WTC11 (cell line): ENCODE measurements at regions not wholly inside any gene's neighbourhood (a gene's known extent, or its start where the extent isn't known, plus 50 kb on each side); places are given as distances from the start of the nearest gene placed in this dataset.

Source experiments
- ATAC-seq: fragments of 200-7000 bp; cut with Tn5 transposase; 2 replicates; pipeline ENCODE4 v1.10.0; 2021; ENCODE audit warnings: mild to moderate bottlenecking, moderate library complexity
- CTCF ChIA-PET: fragments of 300-600 bp; sonication (Branson Sonifier 250); formaldehyde crosslinking; loops from one replicate; lab custom pipeline; 2021; ENCODE audit warnings: antibody characterized with exemption; lab: Charles Lee
- POLR2A ChIA-PET: fragments of 350-600 bp; sonication (Branson Sonifier 250); formaldehyde crosslinking; loops from one replicate; lab custom pipeline; 2021; ENCODE audit warnings: antibody characterized with exemption; lab: Charles Lee
- DNase-seq: peaks from one replicate; pipeline ENCODE4 v3.0.0; 2021; ENCODE audit warnings: low spot score
- H3K27ac Mint-ChIP-seq: 2 replicates; pipeline ENCODE4 v1.8.0; 2021; ENCODE audit warnings: mixed read lengths
- H3K27me3 Mint-ChIP-seq: 2 replicates; pipeline ENCODE4 v1.8.0; 2021; ENCODE audit warnings: low read depth, mild to moderate bottlenecking, moderate library complexity, mixed read lengths
- H3K36me3 Mint-ChIP-seq: 2 replicates; pipeline ENCODE4 v1.8.0; 2021; ENCODE audit warnings: mixed read lengths
- H3K4me1 Mint-ChIP-seq: 2 replicates; pipeline ENCODE4 v1.8.0; 2022; ENCODE audit warnings: mixed read lengths
- H3K4me3 Mint-ChIP-seq: 2 replicates; pipeline ENCODE4 v1.8.0; 2021; ENCODE audit warnings: mild to moderate bottlenecking, moderate library complexity, mixed read lengths
- H3K9me3 Mint-ChIP-seq: 2 replicates; pipeline ENCODE4 v1.8.0; 2021; ENCODE audit warnings: mixed read lengths
- CREB1 ChIP-seq: sonication (generic); formaldehyde crosslinking; IDR thresholded peaks from 2 replicates; pipeline ENCODE4 v1.8.0; 2023; ENCODE audit warnings: mild to moderate bottlenecking, missing genetic modification reagents
- ESRRA ChIP-seq: sonication (generic); formaldehyde crosslinking; IDR thresholded peaks from 2 replicates; pipeline ENCODE4 v1.8.1; 2022; ENCODE audit warnings: mild to moderate bottlenecking, missing genetic modification reagents, borderline replicate concordance
- GABPB1 ChIP-seq: sonication (generic); formaldehyde crosslinking; IDR thresholded peaks from 2 replicates; pipeline ENCODE4 v1.8.1; 2023; ENCODE audit warnings: mild to moderate bottlenecking, missing genetic modification reagents
- JUN ChIP-seq: sonication (generic); formaldehyde crosslinking; IDR thresholded peaks from 2 replicates; pipeline ENCODE4 v1.8.0; 2023; ENCODE audit warnings: mild to moderate bottlenecking, missing genetic modification reagents
- KAT7 ChIP-seq: sonication (generic); formaldehyde crosslinking; IDR thresholded peaks from 2 replicates; pipeline ENCODE4 v1.8.1; 2023; ENCODE audit warnings: missing genetic modification reagents, mild to moderate bottlenecking, borderline replicate concordance
- NFE2L1 ChIP-seq: sonication (generic); formaldehyde crosslinking; IDR thresholded peaks from 2 replicates; pipeline ENCODE4 v1.8.1; 2023; ENCODE audit warnings: missing genetic modification reagents
- NR2C2 ChIP-seq: sonication (generic); formaldehyde crosslinking; IDR thresholded peaks from 2 replicates; pipeline ENCODE4 v1.8.0; 2022; ENCODE audit warnings: mild to moderate bottlenecking, missing genetic modification reagents
- RORB ChIP-seq: fragments of 250-450 bp; sonication (Bioruptor Pico); IDR thresholded peaks from 2 replicates; pipeline ENCODE4 v1.9.0; 2021; ENCODE audit warnings: mild to moderate bottlenecking
- SOX15 ChIP-seq: fragments of 250-450 bp; sonication (Bioruptor Pico); IDR thresholded peaks from 2 replicates; pipeline ENCODE4 v1.9.0; 2021; ENCODE audit warnings: mild to moderate bottlenecking
- TF ChIP-seq, protein P1 (sequence below): fragments of 250-450 bp; sonication (Bioruptor Pico); IDR thresholded peaks from 2 replicates; pipeline ENCODE4 v1.9.0; 2021; ENCODE audit warnings: mild to moderate bottlenecking, borderline replicate concordance
- TF ChIP-seq, protein P2 (sequence below): sonication (generic); formaldehyde crosslinking; IDR thresholded peaks from 2 replicates; pipeline ENCODE4 v1.8.1; 2022; ENCODE audit warnings: mild to moderate bottlenecking, missing genetic modification reagents, moderate library complexity, borderline replicate concordance
- TF ChIP-seq, protein P3 (sequence below): fragments of 250-450 bp; sonication (Bioruptor Pico); conservative IDR thresholded peaks from 2 replicates; pipeline ENCODE4 v1.9.0; 2021; ENCODE audit warnings: mild to moderate bottlenecking
- TF ChIP-seq, protein P4 (sequence below): sonication (generic); formaldehyde crosslinking; IDR thresholded peaks from 2 replicates; pipeline ENCODE4 v1.8.0; 2023; ENCODE audit warnings: missing genetic modification reagents, mild to moderate bottlenecking, borderline replicate concordance
- TF ChIP-seq, protein P5 (sequence below): fragments of 250-450 bp; sonication (Bioruptor Pico); IDR thresholded peaks from 2 replicates; pipeline ENCODE4 v1.8.0; 2021; ENCODE audit warnings: mild to moderate bottlenecking

DNA sequence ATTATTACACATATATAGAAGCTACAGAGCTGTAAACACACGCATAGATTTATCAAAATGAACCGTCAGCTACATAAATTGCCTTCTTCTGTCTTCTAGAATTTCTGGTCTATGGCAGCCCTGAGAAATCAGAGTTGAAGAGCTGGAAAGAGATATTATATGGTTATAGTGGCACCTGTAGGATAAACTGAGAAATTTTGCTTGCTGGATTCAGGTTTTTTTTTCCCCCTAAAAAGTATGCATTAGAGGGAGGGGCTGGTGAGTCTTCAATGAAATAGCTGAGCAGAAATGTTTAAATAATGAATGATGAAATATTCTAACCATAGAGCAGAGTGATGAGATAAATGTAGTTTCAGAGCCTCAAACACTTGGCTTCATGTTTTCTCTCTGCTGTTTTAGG is 78.0 kb upstream of the DYNC1I1 start (continued):
- TF ChIP-seq, protein P1, sequence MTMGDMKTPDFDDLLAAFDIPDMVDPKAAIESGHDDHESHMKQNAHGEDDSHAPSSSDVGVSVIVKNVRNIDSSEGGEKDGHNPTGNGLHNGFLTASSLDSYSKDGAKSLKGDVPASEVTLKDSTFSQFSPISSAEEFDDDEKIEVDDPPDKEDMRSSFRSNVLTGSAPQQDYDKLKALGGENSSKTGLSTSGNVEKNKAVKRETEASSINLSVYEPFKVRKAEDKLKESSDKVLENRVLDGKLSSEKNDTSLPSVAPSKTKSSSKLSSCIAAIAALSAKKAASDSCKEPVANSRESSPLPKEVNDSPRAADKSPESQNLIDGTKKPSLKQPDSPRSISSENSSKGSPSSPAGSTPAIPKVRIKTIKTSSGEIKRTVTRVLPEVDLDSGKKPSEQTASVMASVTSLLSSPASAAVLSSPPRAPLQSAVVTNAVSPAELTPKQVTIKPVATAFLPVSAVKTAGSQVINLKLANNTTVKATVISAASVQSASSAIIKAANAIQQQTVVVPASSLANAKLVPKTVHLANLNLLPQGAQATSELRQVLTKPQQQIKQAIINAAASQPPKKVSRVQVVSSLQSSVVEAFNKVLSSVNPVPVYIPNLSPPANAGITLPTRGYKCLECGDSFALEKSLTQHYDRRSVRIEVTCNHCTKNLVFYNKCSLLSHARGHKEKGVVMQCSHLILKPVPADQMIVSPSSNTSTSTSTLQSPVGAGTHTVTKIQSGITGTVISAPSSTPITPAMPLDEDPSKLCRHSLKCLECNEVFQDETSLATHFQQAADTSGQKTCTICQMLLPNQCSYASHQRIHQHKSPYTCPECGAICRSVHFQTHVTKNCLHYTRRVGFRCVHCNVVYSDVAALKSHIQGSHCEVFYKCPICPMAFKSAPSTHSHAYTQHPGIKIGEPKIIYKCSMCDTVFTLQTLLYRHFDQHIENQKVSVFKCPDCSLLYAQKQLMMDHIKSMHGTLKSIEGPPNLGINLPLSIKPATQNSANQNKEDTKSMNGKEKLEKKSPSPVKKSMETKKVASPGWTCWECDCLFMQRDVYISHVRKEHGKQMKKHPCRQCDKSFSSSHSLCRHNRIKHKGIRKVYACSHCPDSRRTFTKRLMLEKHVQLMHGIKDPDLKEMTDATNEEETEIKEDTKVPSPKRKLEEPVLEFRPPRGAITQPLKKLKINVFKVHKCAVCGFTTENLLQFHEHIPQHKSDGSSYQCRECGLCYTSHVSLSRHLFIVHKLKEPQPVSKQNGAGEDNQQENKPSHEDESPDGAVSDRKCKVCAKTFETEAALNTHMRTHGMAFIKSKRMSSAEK (CRISPR knock-in tag), result no peak
- TF ChIP-seq, all 79 proteins: peak for 0

DNA sequence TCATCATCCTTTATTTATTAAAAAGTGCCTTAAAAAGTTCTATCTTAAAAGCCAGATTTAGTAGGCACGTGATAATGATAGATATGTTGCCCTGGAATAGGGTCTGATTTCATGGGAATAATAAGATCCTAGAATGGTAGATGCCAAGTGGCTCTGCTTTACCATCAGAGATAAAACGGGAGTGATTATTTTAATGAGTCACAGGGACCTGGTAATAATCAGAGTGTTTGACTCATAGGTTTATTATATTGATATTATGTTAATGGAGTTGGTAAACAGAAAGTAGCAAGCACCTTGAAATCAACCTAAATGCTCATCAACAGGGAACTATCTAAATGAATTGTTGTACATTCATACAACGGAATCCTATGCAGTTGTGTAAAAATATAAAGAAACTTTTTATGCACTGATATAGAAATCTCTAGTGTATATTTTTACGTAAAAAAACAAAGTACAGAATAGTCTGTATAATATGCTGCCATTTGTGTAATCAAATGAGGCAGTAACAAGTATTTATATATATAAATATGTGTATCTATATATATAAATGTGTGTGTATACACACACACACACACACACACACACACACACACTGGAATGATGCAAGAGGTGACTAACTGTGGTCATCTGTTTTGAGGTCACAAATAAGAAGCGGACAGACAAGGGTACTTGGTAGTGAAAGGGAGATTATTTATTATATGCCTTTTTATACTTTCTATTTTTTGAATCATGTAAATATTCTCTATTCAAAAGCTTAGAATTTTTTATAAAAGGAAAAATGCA is 78.6 kb upstream of the DYNC1I1 start:
- Mint-ChIP-seq H3K4me3 (no peak overlapping the region), H3K9me3 (no peaks in the 10 kb centered on the region), H3K4me1 (peaks cover 3% of the 10 kb centered on the region; the same call in 1 of the 2 replicates), H3K27me3 (no peaks in the 10 kb centered on the region; the same call in 1 of the 2 replicates), H3K36me3 (no peaks in the 10 kb centered on the region), H3K27ac (no peak overlapping the region)
- ChIA-PET POLR2A (no interaction called here), CTCF (interaction anchor here (0.6 to 1.6 kb wide), 4 partner anchors 149 to 182 kb away, joined by 3 to 5 read pairs (median 4); no protein-coding TSS in a partner anchor)
- DNase-seq, result no peak
- TF ChIP-seq, protein P2, sequence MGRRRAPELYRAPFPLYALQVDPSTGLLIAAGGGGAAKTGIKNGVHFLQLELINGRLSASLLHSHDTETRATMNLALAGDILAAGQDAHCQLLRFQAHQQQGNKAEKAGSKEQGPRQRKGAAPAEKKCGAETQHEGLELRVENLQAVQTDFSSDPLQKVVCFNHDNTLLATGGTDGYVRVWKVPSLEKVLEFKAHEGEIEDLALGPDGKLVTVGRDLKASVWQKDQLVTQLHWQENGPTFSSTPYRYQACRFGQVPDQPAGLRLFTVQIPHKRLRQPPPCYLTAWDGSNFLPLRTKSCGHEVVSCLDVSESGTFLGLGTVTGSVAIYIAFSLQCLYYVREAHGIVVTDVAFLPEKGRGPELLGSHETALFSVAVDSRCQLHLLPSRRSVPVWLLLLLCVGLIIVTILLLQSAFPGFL (CRISPR knock-in tag), result no peak
- peak; percentile 40; the same call in 1 of the 2 replicates for TF ChIP-seq GABPB1 (CRISPR knock-in tag)
- no peak for ATAC-seq

DNA sequence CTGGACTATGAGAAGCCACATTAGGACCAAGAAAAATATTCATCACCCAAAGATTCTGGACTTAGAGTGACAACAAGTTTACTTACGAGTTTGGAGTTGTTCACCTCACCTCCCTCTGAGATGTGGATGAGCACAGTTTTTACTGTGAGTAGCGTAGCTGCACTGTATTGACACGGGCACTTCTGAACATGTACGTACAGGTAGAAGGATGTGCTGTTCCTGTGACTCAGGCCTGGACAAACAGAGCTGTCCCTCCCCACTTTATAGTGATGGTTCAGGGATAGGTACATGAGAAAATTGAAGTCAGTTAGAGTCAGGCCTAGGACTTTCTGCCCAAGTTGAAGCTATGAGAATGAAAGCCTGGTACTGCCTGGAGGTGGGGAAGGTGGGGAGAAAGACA is 80.9 kb upstream of the DYNC1I1 start:
- ChIA-PET CTCF (interaction anchor here (1.0 to 7.8 kb wide), 7 partner anchors 146 to 1402 kb away, joined by 3 to 232 read pairs (median 7); no protein-coding TSS in a partner anchor), POLR2A (no interaction called here)
- Mint-ChIP-seq H3K27ac (no peak overlapping the region), H3K4me3 (no peak overlapping the region), H3K27me3 (no peaks in the 10 kb centered on the region), H3K4me1 (peaks cover 5% of the 10 kb centered on the region; the same call in 1 of the 2 replicates), H3K36me3 (no peaks in the 10 kb centered on the region), H3K9me3 (no peaks in the 10 kb centered on the region)
- no peak for TF ChIP-seq NR2C2 (CRISPR knock-in tag)
- no peak for TF ChIP-seq RORB (CRISPR knock-in tag)
- TF ChIP-seq, protein P3, sequence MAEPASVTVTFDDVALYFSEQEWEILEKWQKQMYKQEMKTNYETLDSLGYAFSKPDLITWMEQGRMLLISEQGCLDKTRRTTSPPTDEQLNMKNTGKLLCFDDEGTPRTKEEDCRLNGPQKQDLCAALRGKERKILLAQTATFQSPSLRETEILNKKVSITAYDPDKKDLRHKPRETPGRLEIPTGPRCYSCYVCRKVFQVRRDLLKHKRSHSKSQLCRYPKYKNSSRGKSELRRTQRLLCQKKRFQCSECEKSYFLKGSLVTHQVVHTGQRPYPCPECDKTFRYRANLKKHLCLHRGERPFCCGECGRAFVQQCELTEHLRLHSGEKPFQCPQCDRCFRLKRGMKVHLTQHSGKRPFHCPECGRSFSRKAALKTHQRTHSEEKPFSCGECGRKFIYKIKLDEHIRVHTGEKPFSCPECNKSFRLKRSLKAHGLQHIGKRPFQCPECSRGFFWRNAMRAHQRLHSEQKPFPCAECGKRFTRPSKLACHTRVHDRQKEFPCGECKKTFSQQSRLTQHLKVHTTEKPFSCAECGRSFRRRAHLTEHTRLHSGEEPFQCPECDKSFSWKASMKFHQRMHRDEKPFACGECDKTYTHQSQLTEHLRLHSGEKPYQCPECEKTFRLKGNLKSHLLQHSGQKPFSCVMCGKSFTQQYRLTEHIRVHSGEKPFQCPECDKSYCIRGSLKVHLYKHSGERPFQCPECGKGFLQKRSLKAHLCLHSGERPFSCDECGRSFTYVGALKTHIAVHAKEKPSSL, result no peak
- TF ChIP-seq KAT7 (CRISPR knock-in tag), result no peak
- no peak for TF ChIP-seq JUN (CRISPR knock-in tag)
- no peak for TF ChIP-seq NFE2L1 (CRISPR knock-in tag)
- TF ChIP-seq ESRRA (CRISPR knock-in tag), result no peak
- TF ChIP-seq, protein P4, sequence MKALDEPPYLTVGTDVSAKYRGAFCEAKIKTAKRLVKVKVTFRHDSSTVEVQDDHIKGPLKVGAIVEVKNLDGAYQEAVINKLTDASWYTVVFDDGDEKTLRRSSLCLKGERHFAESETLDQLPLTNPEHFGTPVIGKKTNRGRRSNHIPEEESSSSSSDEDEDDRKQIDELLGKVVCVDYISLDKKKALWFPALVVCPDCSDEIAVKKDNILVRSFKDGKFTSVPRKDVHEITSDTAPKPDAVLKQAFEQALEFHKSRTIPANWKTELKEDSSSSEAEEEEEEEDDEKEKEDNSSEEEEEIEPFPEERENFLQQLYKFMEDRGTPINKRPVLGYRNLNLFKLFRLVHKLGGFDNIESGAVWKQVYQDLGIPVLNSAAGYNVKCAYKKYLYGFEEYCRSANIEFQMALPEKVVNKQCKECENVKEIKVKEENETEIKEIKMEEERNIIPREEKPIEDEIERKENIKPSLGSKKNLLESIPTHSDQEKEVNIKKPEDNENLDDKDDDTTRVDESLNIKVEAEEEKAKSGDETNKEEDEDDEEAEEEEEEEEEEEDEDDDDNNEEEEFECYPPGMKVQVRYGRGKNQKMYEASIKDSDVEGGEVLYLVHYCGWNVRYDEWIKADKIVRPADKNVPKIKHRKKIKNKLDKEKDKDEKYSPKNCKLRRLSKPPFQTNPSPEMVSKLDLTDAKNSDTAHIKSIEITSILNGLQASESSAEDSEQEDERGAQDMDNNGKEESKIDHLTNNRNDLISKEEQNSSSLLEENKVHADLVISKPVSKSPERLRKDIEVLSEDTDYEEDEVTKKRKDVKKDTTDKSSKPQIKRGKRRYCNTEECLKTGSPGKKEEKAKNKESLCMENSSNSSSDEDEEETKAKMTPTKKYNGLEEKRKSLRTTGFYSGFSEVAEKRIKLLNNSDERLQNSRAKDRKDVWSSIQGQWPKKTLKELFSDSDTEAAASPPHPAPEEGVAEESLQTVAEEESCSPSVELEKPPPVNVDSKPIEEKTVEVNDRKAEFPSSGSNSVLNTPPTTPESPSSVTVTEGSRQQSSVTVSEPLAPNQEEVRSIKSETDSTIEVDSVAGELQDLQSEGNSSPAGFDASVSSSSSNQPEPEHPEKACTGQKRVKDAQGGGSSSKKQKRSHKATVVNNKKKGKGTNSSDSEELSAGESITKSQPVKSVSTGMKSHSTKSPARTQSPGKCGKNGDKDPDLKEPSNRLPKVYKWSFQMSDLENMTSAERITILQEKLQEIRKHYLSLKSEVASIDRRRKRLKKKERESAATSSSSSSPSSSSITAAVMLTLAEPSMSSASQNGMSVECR (CRISPR knock-in tag), result no peak
- no peak for TF ChIP-seq CREB1 (CRISPR knock-in tag)
- TF ChIP-seq, protein P5, sequence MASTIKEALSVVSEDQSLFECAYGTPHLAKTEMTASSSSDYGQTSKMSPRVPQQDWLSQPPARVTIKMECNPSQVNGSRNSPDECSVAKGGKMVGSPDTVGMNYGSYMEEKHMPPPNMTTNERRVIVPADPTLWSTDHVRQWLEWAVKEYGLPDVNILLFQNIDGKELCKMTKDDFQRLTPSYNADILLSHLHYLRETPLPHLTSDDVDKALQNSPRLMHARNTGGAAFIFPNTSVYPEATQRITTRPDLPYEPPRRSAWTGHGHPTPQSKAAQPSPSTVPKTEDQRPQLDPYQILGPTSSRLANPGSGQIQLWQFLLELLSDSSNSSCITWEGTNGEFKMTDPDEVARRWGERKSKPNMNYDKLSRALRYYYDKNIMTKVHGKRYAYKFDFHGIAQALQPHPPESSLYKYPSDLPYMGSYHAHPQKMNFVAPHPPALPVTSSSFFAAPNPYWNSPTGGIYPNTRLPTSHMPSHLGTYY, result no peak
- TF ChIP-seq SOX15 (CRISPR knock-in tag), result no peak
- ATAC-seq, result no peak
- DNase-seq, result no peak
